Naive thymus-derived CD4-positive, alpha-beta T cell (primary cell): ENCODE measurements at regions not wholly inside any gene's neighbourhood (a gene's known extent, or its start where the extent isn't known, plus 50 kb on each side); places are given as distances from the start of the nearest gene placed in this dataset.

Experiments used
- ATAC-seq: fragments of 150-1000 bp; cut with Tn5 transposase; 2 replicates; pipeline ENCODE4 v1.10.0; 2021; ENCODE audit warnings: mild to moderate bottlenecking, moderate library complexity
- CTCF ChIA-PET: fragments of 350-600 bp; sonication (Branson Sonifier 250); formaldehyde crosslinking; loops from one replicate; lab custom pipeline; 2021; ENCODE audit warnings: antibody characterized with exemption; lab: Charles Lee
- POLR2A ChIA-PET: fragments of 350-600 bp; sonication (Branson Sonifier 250); formaldehyde crosslinking; loops from one replicate; lab custom pipeline; 2021; ENCODE audit warnings: antibody characterized with exemption, inconsistent platforms; lab: Charles Lee
- DNase-seq, 9 donors: peaks; one replicate each; pipeline versions ENCODE4 v3.0.0 to v3.0.0-alpha.2; 2020 to 2022; ENCODE audit warnings: mixed read lengths in 1 of 9
- H3K27ac ChIP-seq: one replicate; pipeline ENCODE4 v1.7.0; 2013; ENCODE audit warnings: mild to moderate bottlenecking, low read depth, low read length, moderate library complexity
- H3K27me3 ChIP-seq, 2 donors: one replicate each; pipeline ENCODE4 v1.7.0; 2013; ENCODE audit warnings: low read length in 2 of 2, mild to moderate bottlenecking in 2 of 2, moderate library complexity in 2 of 2; ENCODE audit not compliant: control insufficient read depth in 2 of 2, insufficient read depth in 2 of 2
- H3K36me3 ChIP-seq, 3 experiments: 1 replicate in 2 of 3; 2 replicates in 1 of 3; pipeline ENCODE4 v1.7.0; 2013; ENCODE audit warnings: low read length in 3 of 3, mild to moderate bottlenecking in 3 of 3, moderate library complexity in 1 of 3; ENCODE audit not compliant: insufficient read depth in 3 of 3, control insufficient read depth in 2 of 3
- H3K4me1 ChIP-seq, 2 donors: one replicate each; pipeline ENCODE4 v1.7.0; 2013; ENCODE audit warnings: low read length in 2 of 2, mild to moderate bottlenecking in 2 of 2, moderate library complexity in 1 of 2; ENCODE audit not compliant: control insufficient read depth in 2 of 2, insufficient read depth in 2 of 2
- H3K4me3 ChIP-seq: 2 replicates; pipeline ENCODE4 v1.7.0; 2013; ENCODE audit warnings: mild to moderate bottlenecking, low read length
- H3K9me3 ChIP-seq, 3 experiments: 1 replicate in 2 of 3; 2 replicates in 1 of 3; pipeline ENCODE4 v1.7.0; 2013; ENCODE audit warnings: low read length in 3 of 3; ENCODE audit not compliant: control insufficient read depth in 2 of 3
- H3K27ac Mint-ChIP-seq, 9 donors: one replicate each; pipeline ENCODE4 v1.8.0; 2020 to 2022; ENCODE audit warnings: mixed read lengths in 9 of 9, mild to moderate bottlenecking in 8 of 9, moderate library complexity in 5 of 9, inconsistent platforms in 2 of 9
- H3K27me3 Mint-ChIP-seq, 5 donors: one replicate each; pipeline ENCODE4 v1.8.0; 2021 to 2022; ENCODE audit warnings: mixed read lengths in 5 of 5, mild to moderate bottlenecking in 1 of 5
- H3K36me3 Mint-ChIP-seq, 5 donors: one replicate each; pipeline ENCODE4 v1.8.0; 2020 to 2022; ENCODE audit warnings: mixed read lengths in 5 of 5, mild to moderate bottlenecking in 3 of 5, inconsistent platforms in 1 of 5
- H3K4me1 Mint-ChIP-seq, 7 donors: one replicate each; pipeline ENCODE4 v1.8.0; 2020 to 2022; ENCODE audit warnings: mixed read lengths in 7 of 7, mild to moderate bottlenecking in 3 of 7, inconsistent platforms in 1 of 7
- H3K4me3 Mint-ChIP-seq, 10 donors: one replicate each; pipeline ENCODE4 v1.8.0; 2020 to 2022; ENCODE audit warnings: mild to moderate bottlenecking in 10 of 10, mixed read lengths in 10 of 10, moderate library complexity in 6 of 10, inconsistent platforms in 2 of 10
- H3K9me3 Mint-ChIP-seq, 11 donors: one replicate each; pipeline ENCODE4 v1.8.0; 2020 to 2022; ENCODE audit warnings: mixed read lengths in 11 of 11, mild to moderate bottlenecking in 4 of 11, inconsistent platforms in 1 of 11, moderate library complexity in 1 of 11
- intact Hi-C, 2 donors: fragments of 100-400 bp; cut with micrococcal nuclease; formaldehyde crosslinking; loops; one replicate each; pipeline ENCODE4 v1.15.1; 2023

GRCh38 chr7:47094462-47094861 lies 487.4 kb downstream of the TNS3 start:
- POLR2A ChIA-PET, result no interaction called here
- Histone ChIP-seq H3K27ac (no peak overlapping the region), H3K36me3 (no peaks in the 10 kb centered on the region), H3K4me3 (no peak overlapping the region), H3K9me3 (no peaks in the 10 kb centered on the region), H3K4me1 (no peaks in the 10 kb centered on the region), H3K27me3 (peaks cover 0 to 3% of the 10 kb centered on the region in 2 donors)
- ATAC-seq, result no peak
- H3K27ac Mint-ChIP-seq, result no peak overlapping the region
- peaks cover 0 to 2% (median 0%) of the 10 kb centered on the region in 11 donors for H3K9me3 Mint-ChIP-seq
- H3K36me3 Mint-ChIP-seq, result no peaks in the 10 kb centered on the region
- H3K27me3 Mint-ChIP-seq, result peaks cover 0 to 24% (median 11%) of the 10 kb centered on the region in 5 donors
- no peak overlapping the region for H3K4me3 Mint-ChIP-seq
- H3K4me1 Mint-ChIP-seq, result no peaks in the 10 kb centered on the region
- CTCF ChIA-PET, result no interaction called here
- intact Hi-C loops, result no loop called here
- DNase-seq, result no peak

- H3K27ac ChIP-seq, result no peak overlapping the region
- no peaks in the 10 kb centered on the region for H3K9me3 ChIP-seq
Observed at GRCh38 chr7:47093320-47094234, 488.3 kb downstream of the TNS3 start.

GRCh38 chr7:47092336-47092735 lies 489.6 kb downstream of the TNS3 start:
- Mint-ChIP-seq H3K4me3 (no peak overlapping the region), H3K9me3 (peaks cover 0 to 2% (median 0%) of the 10 kb centered on the region in 11 donors), H3K27me3 (peaks cover 0 to 24% (median 11%) of the 10 kb centered on the region in 5 donors), H3K27ac (no peak overlapping the region), H3K36me3 (no peaks in the 10 kb centered on the region), H3K4me1 (no peaks in the 10 kb centered on the region)
- no peak overlapping the region for H3K4me3 ChIP-seq
- no peak overlapping the region for H3K27ac ChIP-seq
- peaks cover 0 to 3% of the 10 kb centered on the region in 2 donors for H3K27me3 ChIP-seq
- no peaks in the 10 kb centered on the region for H3K36me3 ChIP-seq
- intact Hi-C loops, result no loop called here
- H3K9me3 ChIP-seq, result no peaks in the 10 kb centered on the region
- ChIA-PET CTCF (interaction anchor here (1.3 kb wide), 1 partner anchor 1174 kb away, joined by 4 read pairs; no protein-coding TSS in a partner anchor), POLR2A (no interaction called here)
- no peak for ATAC-seq
- no peaks in the 10 kb centered on the region for H3K4me1 ChIP-seq
- no peak for DNase-seq

More at GRCh38 chr7:47093320-47094234, 488.3 kb downstream of the TNS3 start:
- no peaks in the 10 kb centered on the region for H3K36me3 Mint-ChIP-seq
- no peak for ATAC-seq
- peaks cover 0 to 24% (median 11%) of the 10 kb centered on the region in 5 donors for H3K27me3 Mint-ChIP-seq
- H3K27me3 ChIP-seq, result peaks cover 0 to 3% of the 10 kb centered on the region in 2 donors
- H3K4me1 ChIP-seq, result no peaks in the 10 kb centered on the region
- no peaks in the 10 kb centered on the region for H3K36me3 ChIP-seq
- no peak overlapping the region for H3K27ac Mint-ChIP-seq
- ChIA-PET POLR2A (no interaction called here), CTCF (interaction anchor here (1.3 kb wide), 1 partner anchor 1175 kb away, joined by 4 read pairs; no protein-coding TSS in a partner anchor)
- peaks cover 0 to 2% (median 0%) of the 10 kb centered on the region in 11 donors for H3K9me3 Mint-ChIP-seq
- H3K4me3 ChIP-seq, result no peak overlapping the region
- DNase-seq, result no peak
- no peak overlapping the region for H3K4me3 Mint-ChIP-seq
- intact Hi-C loops, result no loop called here
- no peaks in the 10 kb centered on the region for H3K4me1 Mint-ChIP-seq

- Mint-ChIP-seq H3K4me1 (no peaks in the 10 kb centered on the region), H3K4me3 (no peak overlapping the region), H3K27me3 (peaks cover 0 to 24% (median 11%) of the 10 kb centered on the region in 5 donors), H3K36me3 (no peaks in the 10 kb centered on the region), H3K27ac (no peak overlapping the region), H3K9me3 (peaks cover 0 to 2% (median 0%) of the 10 kb centered on the region in 11 donors)
- H3K9me3 ChIP-seq, result no peaks in the 10 kb centered on the region
- no peaks in the 10 kb centered on the region for H3K36me3 ChIP-seq
- POLR2A ChIA-PET, result no interaction called here
- H3K4me3 ChIP-seq, result no peak overlapping the region
- no peaks in the 10 kb centered on the region for H3K4me1 ChIP-seq
- no peak for ATAC-seq
- no peak for DNase-seq
- intact Hi-C loops, result no loop called here
- peaks cover 0 to 3% of the 10 kb centered on the region in 2 donors for H3K27me3 ChIP-seq
- CTCF ChIA-PET, result no interaction called here
- H3K27ac ChIP-seq, result no peak overlapping the region
Observed at GRCh38 chr7:47091141-47091540, 490.8 kb downstream of the TNS3 start.

GRCh38 chr7:47089461-47089860 lies 492.4 kb downstream of the TNS3 start:
- Mint-ChIP-seq H3K36me3 (no peaks in the 10 kb centered on the region), H3K27ac (no peak overlapping the region), H3K4me3 (no peak overlapping the region), H3K27me3 (peaks cover 0 to 23% (median 11%) of the 10 kb centered on the region in 5 donors), H3K4me1 (no peaks in the 10 kb centered on the region), H3K9me3 (peaks cover 0 to 2% (median 0%) of the 10 kb centered on the region in 11 donors)
- Histone ChIP-seq H3K27ac (no peak overlapping the region), H3K4me3 (no peak overlapping the region), H3K27me3 (peaks cover 0 to 3% of the 10 kb centered on the region in 2 donors), H3K36me3 (no peaks in the 10 kb centered on the region), H3K9me3 (no peaks in the 10 kb centered on the region), H3K4me1 (no peaks in the 10 kb centered on the region)
- CTCF ChIA-PET, result no interaction called here
- intact Hi-C loops, result loop anchor here in 1 of 2 donors (1.0 kb wide), 1 partner anchor 1172 kb away; no protein-coding TSS in a partner anchor
- POLR2A ChIA-PET, result interaction anchor here (0.5 kb wide), 1 partner anchor 1169 kb away, joined by 4 read pairs; the partner anchor contains the start of gene IGFBP3
- no peak for ATAC-seq
- no peak for DNase-seq

DNA sequence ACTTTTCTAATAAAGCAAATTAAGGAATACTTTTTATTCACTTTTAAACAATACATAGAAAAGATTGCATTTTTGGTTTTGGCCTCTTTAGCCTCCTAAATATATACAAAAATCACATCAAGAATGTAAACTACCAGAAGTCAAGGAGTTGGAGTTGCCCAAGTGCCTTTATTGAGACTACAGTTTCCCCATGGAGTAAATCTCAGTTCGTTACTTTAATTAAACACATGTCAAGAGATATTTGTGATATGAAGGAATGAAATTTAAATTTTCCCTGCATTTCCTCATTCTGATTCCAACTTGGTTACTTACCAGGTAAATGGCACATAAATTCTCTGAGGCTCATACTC lies 492.9 kb downstream of the TNS3 start:
- Mint-ChIP-seq H3K4me1 (no peaks in the 10 kb centered on the region), H3K9me3 (peaks cover 0 to 2% (median 0%) of the 10 kb centered on the region in 11 donors), H3K27me3 (peaks cover 0 to 23% (median 11%) of the 10 kb centered on the region in 5 donors), H3K36me3 (no peaks in the 10 kb centered on the region), H3K4me3 (no peak overlapping the region), H3K27ac (no peak overlapping the region)
- POLR2A ChIA-PET, result no interaction called here
- Histone ChIP-seq H3K27ac (no peak overlapping the region), H3K27me3 (peaks cover 0 to 3% of the 10 kb centered on the region in 2 donors), H3K36me3 (no peaks in the 10 kb centered on the region), H3K4me3 (no peak overlapping the region), H3K4me1 (no peaks in the 10 kb centered on the region), H3K9me3 (no peaks in the 10 kb centered on the region)
- CTCF ChIA-PET, result no interaction called here
- no peak for DNase-seq
- no peak for ATAC-seq
- intact Hi-C loops, result loop anchor here in 1 of 2 donors (1.0 kb wide), 1 partner anchor 1172 kb away; no protein-coding TSS in a partner anchor
